GM12892 (cell line): ENCODE measurements at regions not wholly inside any gene's neighbourhood (a gene's known extent, or its start where the extent isn't known, plus 50 kb on each side); places are given as distances from the start of the nearest gene placed in this dataset.

Experiments used
- DNase-seq: peaks from one replicate; pipeline ENCODE4 v3.0.0; 2011; ENCODE audit not compliant: insufficient read length
- FAIRE-seq: peaks from 2 replicates; lab custom pipeline; 2011; peaks lifted over from hg19 to GRCh38; lab: Jason Lieb, UNC
- POLR2A ChIP-seq: IDR thresholded peaks from 2 replicates; pipeline ENCODE4 v1.6.1; 2011; ENCODE audit warnings: low read depth, low read length, control low read depth
- POLR2AphosphoS5 ChIP-seq: IDR thresholded peaks from 2 replicates; pipeline ENCODE4 v1.6.1; 2011; ENCODE audit warnings: low read depth, low read length, control low read depth
- TAF1 ChIP-seq: IDR thresholded peaks from 2 replicates; pipeline ENCODE4 v1.6.1; 2011; ENCODE audit warnings: low read depth, mild to moderate bottlenecking, control low read depth, low read length, borderline replicate concordance

DNA sequence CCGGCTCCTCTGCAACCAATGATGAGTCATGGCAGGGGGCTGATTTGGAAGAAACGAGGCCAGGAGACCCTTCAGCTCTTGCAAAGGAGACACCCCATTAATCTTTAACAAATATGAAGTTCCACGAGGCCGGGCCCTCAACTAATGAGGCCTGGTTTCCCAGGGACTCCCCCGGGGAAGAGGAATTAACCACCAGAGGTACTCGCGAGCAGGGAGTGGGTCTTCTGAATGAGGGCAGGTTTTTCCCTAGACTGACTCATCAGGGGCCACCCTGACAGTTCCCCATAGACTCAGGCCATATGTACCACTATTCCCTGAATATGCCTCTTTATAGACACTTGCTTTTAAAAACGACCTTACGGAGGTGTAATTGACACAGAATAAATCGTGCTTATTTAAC, 150.7 kb upstream of the LHX5 start:
- TF ChIP-seq POLR2A: no peak
- TF ChIP-seq POLR2AphosphoS5: no peak
- no peak for TF ChIP-seq TAF1
- no peak for FAIRE-seq
- no peak for DNase-seq

DNA sequence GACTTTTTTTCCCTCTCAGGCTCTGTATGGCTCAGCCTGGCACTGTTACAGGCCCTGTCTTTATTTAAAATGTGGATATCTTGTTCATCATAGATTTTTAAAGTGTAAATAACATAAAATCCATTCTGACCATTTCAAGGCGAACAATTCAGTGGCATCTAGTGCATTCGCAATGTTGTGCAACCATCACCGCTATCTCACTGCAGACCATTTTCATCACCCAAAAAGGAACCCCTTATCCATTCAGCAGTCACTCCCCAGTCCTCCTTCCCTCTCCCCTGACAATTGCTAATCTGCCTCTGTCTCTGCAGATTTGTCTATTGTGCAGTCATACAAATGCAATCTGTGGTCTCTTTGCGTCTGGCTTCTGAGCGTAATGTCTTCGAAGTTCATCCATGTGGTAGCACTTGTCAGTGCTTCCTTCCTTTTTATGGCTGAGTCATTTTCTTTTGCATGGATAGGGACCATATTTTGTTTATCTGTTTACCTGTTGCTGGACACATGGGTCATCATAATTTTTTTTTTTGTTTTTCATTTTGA, 148.8 kb upstream of the LHX5 start:
- TF ChIP-seq POLR2AphosphoS5 (no peak), TAF1 (no peak), POLR2A (no peak)
- DNase-seq (no peak), FAIRE-seq (no peak)

DNA sequence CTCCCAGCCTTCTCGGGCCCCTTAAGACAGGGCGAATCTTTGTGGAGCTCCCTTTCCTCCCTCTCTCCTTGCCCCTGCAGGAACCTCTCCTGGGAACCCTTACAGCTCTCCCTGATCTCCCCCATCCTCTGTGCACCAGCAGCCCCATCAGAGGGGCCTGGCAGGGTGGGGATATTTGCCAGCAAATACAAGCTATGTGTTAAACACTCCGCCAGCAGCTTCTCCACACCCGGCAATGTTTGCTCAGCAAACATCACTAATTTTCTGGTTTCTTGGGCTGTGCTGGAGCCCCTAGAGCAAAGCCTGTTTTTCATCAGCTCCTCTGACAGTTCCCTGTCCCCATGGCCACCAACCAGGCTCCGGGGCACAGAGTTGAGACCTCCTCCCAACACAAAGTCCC, 147.5 kb upstream of the LHX5 start:
- no peak for DNase-seq
- no peak for TF ChIP-seq TAF1
- no peak for TF ChIP-seq POLR2AphosphoS5
- no peak for TF ChIP-seq POLR2A
- FAIRE-seq: no peak

DNA sequence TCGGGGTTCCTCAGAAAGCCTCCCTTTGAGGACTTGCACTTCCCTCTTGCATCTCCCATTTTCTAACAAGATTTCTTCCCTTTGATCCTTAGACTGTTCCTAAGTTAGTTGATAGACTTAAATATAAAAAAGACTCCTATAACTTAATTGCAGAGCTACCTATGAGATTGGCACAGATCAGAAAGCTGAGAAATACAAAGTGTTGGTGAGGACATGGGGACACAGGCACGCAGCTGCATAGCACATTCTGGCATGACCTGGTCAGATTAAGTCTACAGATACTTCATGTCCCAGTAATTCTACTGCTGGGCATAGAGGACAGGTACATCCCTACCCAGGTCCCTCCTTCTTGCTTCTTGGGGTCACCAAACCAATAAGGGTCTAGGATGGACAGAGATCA, 141.7 kb upstream of the LHX5 start:
- DNase-seq (no peak), FAIRE-seq (no peak)
- TF ChIP-seq POLR2A: no peak
- TF ChIP-seq TAF1: no peak
- TF ChIP-seq POLR2AphosphoS5: no peak

DNA sequence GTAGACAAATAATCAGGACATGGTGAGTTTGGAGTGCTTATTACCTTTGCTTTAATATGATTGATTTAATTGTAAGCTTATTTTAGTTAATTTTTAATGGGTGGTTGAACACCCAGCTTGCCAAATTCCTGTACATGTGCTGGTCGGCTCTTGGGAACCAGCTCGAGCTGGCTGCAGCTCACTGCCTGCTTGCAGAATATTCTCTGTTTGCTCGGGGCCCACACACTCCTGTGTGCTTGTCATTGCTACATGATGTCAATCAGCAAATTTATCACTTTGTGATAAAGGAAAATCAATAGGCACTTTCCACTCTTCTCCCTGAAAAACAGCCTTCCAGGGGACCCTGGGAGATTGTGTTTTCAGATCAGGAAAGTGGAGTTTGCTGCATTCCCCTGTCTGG, 141.1 kb upstream of the LHX5 start:
- no peak for FAIRE-seq
- no peak for DNase-seq
- TF ChIP-seq POLR2AphosphoS5 (no peak), POLR2A (no peak), TAF1 (no peak)

- DNase-seq (no peak), FAIRE-seq (no peak)
- TF ChIP-seq TAF1: no peak
- TF ChIP-seq POLR2AphosphoS5: no peak
- no peak for TF ChIP-seq POLR2A
These were observed 140.5 kb upstream of the LHX5 start for GRCh38 chr12:113612076-113612728.

DNA sequence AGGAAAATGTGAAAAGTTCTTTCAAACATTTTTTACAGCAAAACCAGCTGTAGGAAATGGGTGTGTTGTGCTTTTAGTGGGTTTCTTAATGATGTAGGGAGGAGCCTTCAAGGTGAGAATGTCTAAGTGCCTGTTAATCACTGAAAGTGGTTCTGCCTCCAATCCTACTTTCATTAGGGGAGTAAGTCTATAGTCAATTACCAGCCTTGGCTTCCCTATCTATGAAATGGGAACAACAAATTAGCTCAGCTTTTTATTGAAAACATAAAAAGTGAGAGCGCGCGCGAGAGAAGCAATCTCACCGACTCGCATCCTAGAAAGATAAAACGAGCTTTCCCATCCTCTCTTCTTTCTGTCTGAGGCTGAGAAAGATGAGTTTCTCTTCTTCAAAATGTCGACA, 140.0 kb upstream of the LHX5 start:
- TF ChIP-seq POLR2AphosphoS5: no peak
- no peak for TF ChIP-seq POLR2A
- TF ChIP-seq TAF1: no peak
- FAIRE-seq (no peak), DNase-seq (no peak)

DNA sequence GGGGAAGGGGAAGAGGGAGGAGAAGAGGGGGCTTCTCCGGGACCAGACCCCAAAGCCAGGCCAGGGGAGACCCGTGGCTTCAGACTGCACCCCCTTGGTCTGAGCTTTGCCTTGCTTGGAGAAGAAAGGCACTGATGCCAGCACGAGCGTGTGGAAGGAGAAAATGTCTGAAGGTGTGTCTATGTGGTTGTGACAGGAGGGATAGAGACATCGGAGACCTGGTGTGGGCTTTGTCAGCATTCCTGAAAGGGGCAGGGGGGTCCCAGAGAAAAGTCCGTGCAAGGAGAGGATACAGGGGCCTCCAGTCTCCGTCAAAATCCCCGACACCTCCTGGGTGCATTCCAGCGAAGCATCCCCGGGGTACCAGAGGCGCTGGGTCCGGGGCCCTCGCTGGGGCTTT, 139.0 kb upstream of the LHX5 start:
- no peak for TF ChIP-seq TAF1
- TF ChIP-seq POLR2A: no peak
- no peak for TF ChIP-seq POLR2AphosphoS5
- FAIRE-seq: no peak
- DNase-seq: no peak

- TF ChIP-seq TAF1: no peak
- FAIRE-seq (no peak), DNase-seq (no peak)
These were observed 138.2 kb upstream of the LHX5 start for GRCh38 chr12:113609692-113610469.

- FAIRE-seq: no peak
- TF ChIP-seq POLR2AphosphoS5 (no peak), POLR2A (no peak), TAF1 (no peak)
These were observed 133.0 kb upstream of the LHX5 start for GRCh38 chr12:113604666-113605065.

GRCh38 chr12:113601656-113602263, 130.1 kb upstream of the LHX5 start:
- TF ChIP-seq TAF1: no peak
- no peak for TF ChIP-seq POLR2AphosphoS5
- no peak for TF ChIP-seq POLR2A
- FAIRE-seq (no peak), DNase-seq (no peak)

More at GRCh38 chr12:113604666-113605065, 133.0 kb upstream of the LHX5 start:
- no peak for DNase-seq

- DNase-seq: no peak
- no peak for FAIRE-seq
These were observed 127.2 kb upstream of the LHX5 start for GRCh38 chr12:113598815-113599406.

More at GRCh38 chr12:113598815-113599406, 127.2 kb upstream of the LHX5 start:
- TF ChIP-seq TAF1 (no peak), POLR2AphosphoS5 (no peak), POLR2A (no peak)
